ENCODE measurements at regions not wholly inside any gene's neighbourhood (a gene's known extent, or its start where the extent isn't known, plus 50 kb on each side); places are given as distances from the start of the nearest gene placed in this dataset.
A peak's percentile ranks its signal among the peaks of the same experiment; 100 is the strongest.

- no TSS peak for BruUV-seq (replicated peaks)
- Mint-ChIP-seq H3K4me3 (ENCODE audit: low read depth, unreplicated experiment) (no peak overlapping the region), H3K4me1 (ENCODE audit: low read depth, unreplicated experiment) (peaks cover 69% of the 10 kb centered on the region), H3K36me3 (ENCODE audit: insufficient read depth, unreplicated experiment) (peaks cover 16% of the 10 kb centered on the region), H3K27me3 (ENCODE audit: unreplicated experiment) (no peaks in the 10 kb centered on the region), H3K9me3 (ENCODE audit: low read depth, unreplicated experiment) (no peaks in the 10 kb centered on the region), H3K27ac (ENCODE audit: unreplicated experiment) (peak overlapping the region; percentile 71)
- CTCF ChIA-PET, result interaction anchor here (1.0 kb wide), 1 partner anchor 77 kb away, joined by 3 read pairs; the partner anchor contains the start of gene ITM2B
- TF ChIP-seq CTCF (IDR thresholded peaks at IDR 0.05; ENCODE audit: unreplicated experiment), result no peak
- intact Hi-C loops (cut with micrococcal nuclease; ENCODE audit: unreplicated experiment), result loop anchor here (10.0 kb wide), 1 partner anchor 79 kb away; the partner anchor contains the start of gene ITM2B
- no peak for DNase-seq
These were observed 60.9 kb upstream of the MED4 start for GRCh38 chr13:48155848-48156247.

- no peak for DNase-seq
- peaks cover 11% of the 10 kb centered on the region for H3K36me3 Mint-ChIP-seq (ENCODE audit: insufficient read depth, unreplicated experiment)
- H3K27me3 Mint-ChIP-seq (ENCODE audit: unreplicated experiment), result no peaks in the 10 kb centered on the region
- intact Hi-C loops (cut with micrococcal nuclease; ENCODE audit: unreplicated experiment), result loop anchor here (10.0 kb wide), 1 partner anchor 80 kb away; the partner anchor contains the start of gene ITM2B
- no peak for TF ChIP-seq CTCF (IDR thresholded peaks at IDR 0.05; ENCODE audit: unreplicated experiment)
- H3K27ac Mint-ChIP-seq (ENCODE audit: unreplicated experiment), result peak overlapping the region; percentile 24
- CTCF ChIA-PET, result no interaction called here
- BruUV-seq (replicated peaks), result no TSS peak
- peaks cover 57% of the 10 kb centered on the region for H3K4me1 Mint-ChIP-seq (ENCODE audit: low read depth, unreplicated experiment)
- H3K4me3 Mint-ChIP-seq (ENCODE audit: low read depth, unreplicated experiment), result no peak overlapping the region
- H3K9me3 Mint-ChIP-seq (ENCODE audit: low read depth, unreplicated experiment), result no peaks in the 10 kb centered on the region
These were observed 59.8 kb upstream of the MED4 start for GRCh38 chr13:48154671-48155070.

GRCh38 chr13:48153186-48153585 is 58.3 kb upstream of the MED4 start:
- no peaks in the 10 kb centered on the region for H3K27me3 Mint-ChIP-seq (ENCODE audit: unreplicated experiment)
- DNase-seq, result no peak
- no peaks in the 10 kb centered on the region for H3K9me3 Mint-ChIP-seq (ENCODE audit: low read depth, unreplicated experiment)
- TF ChIP-seq CTCF (IDR thresholded peaks at IDR 0.05; ENCODE audit: unreplicated experiment), result no peak
- no peak overlapping the region for H3K4me3 Mint-ChIP-seq (ENCODE audit: low read depth, unreplicated experiment)
- intact Hi-C loops (cut with micrococcal nuclease; ENCODE audit: unreplicated experiment), result loop anchor here (10.0 kb wide), 1 partner anchor 82 kb away; the partner anchor contains the start of gene ITM2B
- no TSS peak for BruUV-seq (replicated peaks)
- peaks cover 8% of the 10 kb centered on the region for H3K36me3 Mint-ChIP-seq (ENCODE audit: insufficient read depth, unreplicated experiment)
- CTCF ChIA-PET, result no interaction called here
- H3K4me1 Mint-ChIP-seq (ENCODE audit: low read depth, unreplicated experiment), result peaks cover 42% of the 10 kb centered on the region
- no peak overlapping the region for H3K27ac Mint-ChIP-seq (ENCODE audit: unreplicated experiment)

- CTCF ChIA-PET, result no interaction called here
- BruUV-seq (replicated peaks), result no TSS peak
- H3K36me3 Mint-ChIP-seq (ENCODE audit: insufficient read depth, unreplicated experiment), result peaks cover 5% of the 10 kb centered on the region
- no peak for TF ChIP-seq CTCF (IDR thresholded peaks at IDR 0.05; ENCODE audit: unreplicated experiment)
- no peak overlapping the region for H3K4me3 Mint-ChIP-seq (ENCODE audit: low read depth, unreplicated experiment)
- H3K9me3 Mint-ChIP-seq (ENCODE audit: low read depth, unreplicated experiment), result no peaks in the 10 kb centered on the region
- no peak for DNase-seq
- intact Hi-C loops (cut with micrococcal nuclease; ENCODE audit: unreplicated experiment), result loop anchor here (10.0 kb wide), 1 partner anchor 83 kb away; the partner anchor contains the start of gene ITM2B
- no peaks in the 10 kb centered on the region for H3K27me3 Mint-ChIP-seq (ENCODE audit: unreplicated experiment)
- peaks cover 38% of the 10 kb centered on the region for H3K4me1 Mint-ChIP-seq (ENCODE audit: low read depth, unreplicated experiment)
- no peak overlapping the region for H3K27ac Mint-ChIP-seq (ENCODE audit: unreplicated experiment)
These were observed 56.7 kb upstream of the MED4 start for GRCh38 chr13:48151363-48152161.

Data from Calu3 (cell line).